ENCODE measurements at regions not wholly inside any gene's neighbourhood (a gene's known extent, or its start where the extent isn't known, plus 50 kb on each side); places are given as distances from the start of the nearest gene placed in this dataset.
"Not testable (repeated sequence)": the region's sequence is repeated elsewhere in the genome, so short reads cannot be mapped to it uniquely, and the experiment has no call there.

GRCh38 chr6:158920311-158920905 lies 79.6 kb downstream of the RSPH3 start:
- DNase-seq, result no peak

- DNase-seq, result no peak
Observed at GRCh38 chr6:158919865-158920264, 80.1 kb downstream of the RSPH3 start.

DNA sequence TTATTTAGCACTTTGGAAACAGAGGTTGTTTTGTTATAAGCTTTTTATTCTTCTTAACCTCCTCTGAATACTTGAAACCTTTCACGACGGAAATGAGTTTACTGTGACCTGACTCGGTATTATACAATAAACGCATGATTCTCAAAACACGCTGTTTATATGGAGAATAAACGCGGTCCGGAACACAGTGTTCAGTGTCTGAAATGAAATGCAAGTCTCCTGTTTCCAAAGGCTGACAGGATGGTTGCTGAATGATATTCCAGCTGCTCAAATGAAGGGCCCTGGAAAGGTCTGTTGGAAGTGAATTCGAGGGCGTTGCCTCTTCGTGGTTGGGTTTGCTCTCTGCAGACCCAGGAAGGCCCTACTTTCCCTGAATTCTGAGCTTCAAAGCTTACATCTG lies 83.4 kb downstream of the RSPH3 start:
- DNase-seq, result peak; percentile 53

- DNase-seq, result no peak
Observed at GRCh38 chr6:158914923-158915322, 85.1 kb downstream of the RSPH3 start.

DNA sequence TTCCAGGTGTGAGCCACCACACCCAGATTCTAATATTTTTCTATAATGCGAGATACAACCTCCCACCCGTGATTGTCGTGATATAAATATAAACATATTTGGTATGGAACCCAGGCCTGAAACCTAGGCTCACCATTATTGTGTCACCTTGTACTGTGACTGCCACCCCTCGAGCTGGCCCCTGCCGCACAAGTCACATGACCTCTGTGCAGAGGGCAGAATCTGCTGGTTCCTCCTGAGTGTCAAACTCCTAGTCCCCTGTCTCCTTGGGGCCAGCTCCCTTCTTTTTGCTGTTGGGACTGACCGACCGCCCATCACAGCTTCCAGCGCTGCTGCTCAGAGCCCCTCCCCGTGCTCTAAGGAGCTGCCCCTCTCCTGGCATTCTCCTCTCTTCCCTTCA lies 86.4 kb downstream of the RSPH3 start:
- DNase-seq, result no peak

DNA sequence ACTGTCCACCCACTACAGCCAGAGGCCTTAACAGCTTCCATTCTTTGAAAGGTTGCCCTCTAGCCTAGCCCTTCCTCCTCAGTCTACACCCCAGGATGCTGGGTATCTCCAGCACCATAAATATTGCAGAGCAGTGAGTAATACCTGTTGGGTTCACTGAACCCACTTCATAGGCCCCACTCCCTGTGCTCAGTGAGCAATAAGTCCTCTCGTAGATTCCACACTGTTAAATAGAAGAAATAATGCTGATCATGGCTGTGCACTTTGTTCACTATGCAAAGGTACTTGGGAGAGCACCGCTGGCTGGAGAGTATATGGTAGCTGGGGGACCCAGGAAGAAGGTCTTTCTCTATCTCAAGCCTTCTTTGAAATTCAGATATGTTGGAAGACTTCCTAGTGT lies 87.3 kb downstream of the RSPH3 start:
- no peak for DNase-seq

DNA sequence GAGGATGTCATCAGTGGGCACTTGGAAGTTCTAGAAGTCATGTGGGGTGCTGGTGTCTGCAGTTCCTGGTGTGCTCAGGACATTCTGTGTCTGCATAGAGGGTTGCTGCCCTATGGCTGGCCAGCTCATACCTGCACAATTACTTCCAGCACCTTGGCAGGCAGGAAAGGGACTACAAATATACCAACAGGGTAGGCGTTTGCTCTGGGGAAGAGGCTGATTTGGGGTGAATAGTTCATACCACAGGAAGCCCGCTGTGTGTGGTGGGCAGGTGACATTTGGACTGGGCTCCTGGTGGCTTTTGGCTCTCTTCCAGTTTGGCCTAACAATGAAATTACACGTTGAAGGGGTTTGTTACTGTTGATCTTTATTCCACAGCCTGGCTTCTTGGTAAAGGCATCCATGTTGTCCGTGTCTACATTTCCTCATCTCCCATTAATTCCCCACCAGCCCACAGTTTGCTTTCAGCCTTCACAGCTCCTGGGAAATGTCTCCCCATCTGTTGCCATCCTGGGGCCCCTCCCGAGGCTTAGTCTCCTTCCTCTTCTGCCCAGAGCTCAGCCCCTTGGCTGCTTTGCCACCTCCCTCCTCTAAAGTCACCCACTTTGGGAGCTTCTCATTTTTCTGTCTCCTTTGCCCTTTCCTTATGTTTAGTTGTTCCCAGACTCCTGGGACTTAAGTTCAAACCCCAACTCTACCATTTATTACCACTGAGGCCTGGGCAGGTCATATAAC lies 88.1 kb downstream of the RSPH3 start:
- no peak for DNase-seq

DNA sequence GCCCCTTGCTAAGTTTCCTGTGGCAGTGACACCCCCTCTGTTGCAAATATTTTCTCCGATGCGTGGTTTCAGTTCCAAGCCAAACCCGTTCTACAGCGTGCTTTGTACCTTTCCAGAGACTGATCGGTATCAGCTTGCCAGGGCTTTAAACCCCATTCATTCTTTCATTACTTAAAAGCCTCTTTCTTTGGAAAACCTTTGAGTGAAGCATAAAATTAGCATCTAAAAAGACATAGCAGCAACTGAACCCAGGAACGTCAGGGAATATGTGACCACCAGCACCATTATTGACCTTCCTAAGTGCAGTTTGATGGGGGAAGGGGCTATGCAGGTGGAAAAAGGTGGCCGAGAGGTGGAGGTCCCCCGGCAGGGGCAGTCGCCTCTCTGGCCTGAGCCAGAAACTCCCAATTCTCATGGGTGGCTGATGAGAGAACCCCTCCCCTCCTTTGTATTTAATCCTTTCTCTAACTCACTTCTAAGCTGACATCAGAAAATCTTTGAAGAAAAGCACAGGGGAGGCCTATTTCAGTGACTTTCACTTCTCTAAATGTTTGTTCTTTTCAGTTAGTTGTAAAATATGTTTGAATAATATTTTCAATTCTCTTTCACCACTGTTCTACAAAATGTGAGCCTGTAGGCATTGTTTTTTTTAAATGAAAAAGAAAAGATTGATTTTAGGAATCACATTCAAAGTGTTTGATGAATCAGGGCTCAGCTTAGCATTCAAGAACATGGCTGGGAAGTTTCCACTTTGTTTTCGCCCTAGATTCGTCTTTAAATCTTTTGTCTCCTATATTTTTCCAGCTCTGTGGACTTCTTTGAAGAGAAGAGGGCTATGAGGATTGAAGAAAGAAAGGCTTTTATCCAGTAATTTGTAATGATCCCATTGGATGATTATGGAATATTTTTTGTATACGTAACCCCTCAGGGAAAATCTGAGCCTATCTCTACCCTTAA lies 89.2 kb downstream of the RSPH3 start:
- DNase-seq, result no peak

- no peak for DNase-seq
Observed at GRCh38 chr6:158909938-158910337, 90.1 kb downstream of the RSPH3 start.

DNA sequence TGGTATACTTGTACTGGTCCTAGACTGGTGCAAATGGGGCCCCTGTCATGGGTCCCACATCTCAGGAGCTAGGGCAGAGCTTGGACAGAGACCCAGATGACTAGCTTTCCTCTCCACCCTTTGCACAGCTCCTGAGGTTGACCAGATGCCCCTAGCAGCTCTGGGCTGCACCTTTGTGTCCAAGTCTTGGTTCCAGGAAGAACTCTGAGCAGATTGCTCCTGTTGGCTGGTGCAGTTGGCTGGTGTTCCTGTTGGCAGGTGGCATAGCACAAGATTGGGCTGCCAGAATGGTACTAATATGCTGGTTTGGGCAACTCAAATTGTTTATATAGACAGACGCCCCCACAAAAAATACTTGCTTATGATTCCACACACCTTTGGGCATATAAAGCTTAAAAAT lies 89.4 kb upstream of the EZR start:
- no peak for DNase-seq

GRCh38 chr6:158907931-158908330 lies 88.8 kb upstream of the EZR start:
- DNase-seq, result no peak

GRCh38 chr6:158906926-158907325 lies 87.8 kb upstream of the EZR start:
- DNase-seq, result no peak

- DNase-seq, result no peak
Observed at GRCh38 chr6:158905277-158905676, 86.1 kb upstream of the EZR start.

DNA sequence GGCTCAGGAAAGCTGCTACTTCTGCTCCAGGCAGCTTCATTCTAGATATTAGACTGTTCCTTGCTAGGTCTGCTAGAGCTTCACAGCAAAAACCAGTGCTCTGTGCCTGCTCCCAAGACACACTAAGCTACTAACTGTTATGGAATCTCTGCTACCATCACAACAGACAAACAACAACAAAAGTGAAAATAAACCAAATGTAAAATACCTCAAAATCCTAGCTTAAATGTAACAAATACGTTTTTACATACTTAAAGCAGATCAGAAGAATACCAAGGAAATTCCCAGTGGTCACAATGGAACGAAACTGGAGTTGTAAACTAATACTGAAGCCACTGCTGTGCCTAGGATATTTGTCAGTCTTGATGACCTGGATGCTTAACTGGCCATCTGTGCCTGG lies 84.6 kb upstream of the EZR start:
- no peak for DNase-seq

- no peak for DNase-seq
Observed at GRCh38 chr6:158900663-158901312, 81.6 kb upstream of the EZR start.

DNA sequence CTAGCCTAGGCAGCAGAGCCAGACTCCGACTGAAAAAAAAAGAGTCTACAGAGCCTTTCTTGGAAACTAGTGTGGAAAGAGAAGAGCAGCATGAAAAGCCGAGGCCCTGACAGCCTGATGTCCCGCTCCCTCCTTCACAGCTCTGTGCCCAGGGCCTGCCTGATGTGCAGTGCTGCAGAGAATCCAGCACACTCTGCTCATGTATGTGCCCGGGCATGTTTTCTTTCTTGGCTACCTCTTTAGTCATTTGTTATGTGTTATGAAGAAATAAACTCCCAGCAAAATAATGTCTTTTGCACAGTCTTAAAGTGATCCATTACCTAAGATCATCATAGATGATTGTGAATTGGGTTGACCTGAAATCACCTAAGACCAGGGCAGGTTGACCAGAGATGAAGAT lies 78.1 kb upstream of the EZR start:
- DNase-seq, result no peak

- DNase-seq, result no peak
Observed at GRCh38 chr6:158895661-158896060, 76.5 kb upstream of the EZR start.

DNA sequence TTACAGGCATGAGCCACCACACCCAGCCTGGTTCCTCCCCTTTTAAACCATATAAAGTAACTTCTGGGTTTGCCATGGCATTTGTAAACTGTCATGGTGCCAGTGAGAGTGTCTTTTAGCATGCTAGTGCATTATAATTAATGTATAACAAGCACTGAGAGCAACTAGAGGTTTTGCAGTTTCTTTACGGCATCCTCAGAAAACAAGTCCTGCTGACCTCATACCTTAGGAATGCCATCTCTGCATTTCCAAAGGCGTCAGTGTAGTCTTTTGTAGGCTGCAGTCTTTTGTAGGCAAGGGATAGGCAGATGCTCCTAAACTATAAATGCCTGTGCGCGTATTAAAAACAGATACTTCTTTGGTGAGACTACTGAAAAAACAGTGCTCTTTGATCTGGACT lies 75.0 kb upstream of the EZR start:
- no peak for DNase-seq

- no peak for DNase-seq
Observed at GRCh38 chr6:158892266-158892665, 73.1 kb upstream of the EZR start.

GRCh38 chr6:158891560-158891959 lies 72.4 kb upstream of the EZR start:
- DNase-seq, result not testable (repeated sequence)

DNA sequence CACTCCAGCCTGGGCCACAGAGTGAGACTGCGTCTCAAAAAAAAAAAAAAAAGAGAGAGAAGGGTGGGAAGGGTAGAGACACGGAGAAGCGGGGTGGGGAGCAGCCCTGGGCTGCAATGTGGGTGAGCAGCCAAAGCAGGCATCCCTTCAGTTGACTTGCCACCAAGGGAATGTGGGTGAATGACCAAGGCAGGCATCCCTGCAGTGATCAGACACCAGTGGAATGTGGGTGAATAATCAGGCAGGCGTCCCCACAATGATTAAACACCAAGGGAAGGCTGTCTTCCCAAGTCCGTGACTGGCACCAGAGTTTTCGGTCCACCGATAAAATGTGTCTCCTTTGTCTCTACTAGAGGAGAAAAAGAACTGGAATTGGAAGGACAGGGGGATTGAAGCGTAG lies 69.0 kb upstream of the EZR start:
- DNase-seq, result not testable (repeated sequence)

GRCh38 chr6:158886346-158886977 lies 67.3 kb upstream of the EZR start:
- not testable (repeated sequence) for DNase-seq
